ENCODE measurements at regions not wholly inside any gene's neighbourhood (a gene's known extent, or its start where the extent isn't known, plus 50 kb on each side); places are given as distances from the start of the nearest gene placed in this dataset.

GRCh38 chr22:47552541-47553205 is 790.2 kb downstream of the TBC1D22A start:
- DNase-seq, result no peak

- DNase-seq, result no peak
These were observed 789.6 kb downstream of the TBC1D22A start for GRCh38 chr22:47552024-47552423.

DNA sequence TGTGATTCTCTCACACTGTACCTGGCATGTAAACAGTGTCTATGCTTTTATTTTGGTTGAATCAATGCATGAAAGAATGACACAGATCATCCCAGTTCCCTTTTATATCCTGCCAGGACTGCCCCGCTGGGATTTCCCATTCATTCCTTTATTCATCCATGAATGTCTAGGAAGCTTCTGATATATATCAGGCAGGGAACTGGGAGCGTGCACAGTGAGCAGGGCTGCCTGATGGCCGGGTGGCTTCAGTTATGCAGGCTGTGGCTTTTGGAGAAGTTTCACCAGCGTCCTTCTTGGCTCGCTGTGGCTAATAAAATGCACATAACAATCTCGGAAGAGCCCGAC is 789.0 kb downstream of the TBC1D22A start:
- DNase-seq, result no peak

GRCh38 chr22:47550524-47551430 is 788.3 kb downstream of the TBC1D22A start:
- DNase-seq, result no peak

DNA sequence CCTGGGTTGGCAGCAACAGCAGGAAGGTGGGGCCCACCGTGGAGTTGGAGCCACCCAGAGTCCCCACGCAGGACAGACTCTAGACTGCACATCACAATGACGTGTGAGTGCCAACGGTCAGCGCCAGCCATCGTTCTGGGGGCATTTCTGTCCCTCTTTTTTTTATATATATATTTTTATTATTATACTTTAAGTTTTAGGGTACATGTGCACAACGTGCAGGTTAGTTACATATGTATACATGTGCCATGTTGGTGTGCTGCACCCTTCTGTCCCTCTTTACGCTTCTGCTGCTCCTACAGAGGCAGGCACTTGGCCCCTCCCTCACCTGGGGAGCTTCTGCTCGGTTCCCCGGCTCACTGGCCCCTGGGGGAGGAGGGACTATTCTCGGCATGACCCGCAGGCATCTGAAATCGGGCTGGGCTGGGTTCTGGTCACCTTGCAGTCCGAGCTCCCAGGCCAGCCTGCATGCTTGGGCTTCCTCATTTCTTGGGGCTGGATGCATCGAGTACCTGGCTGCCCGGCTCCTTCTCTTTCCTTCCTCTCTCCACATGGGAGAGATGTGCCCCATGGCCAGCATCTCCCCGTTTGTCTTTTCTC is 787.4 kb downstream of the TBC1D22A start:
- no peak for DNase-seq

GRCh38 chr22:47548953-47549740 is 786.7 kb downstream of the TBC1D22A start:
- peak in 1 of 2 experiments; percentile 1 for DNase-seq

DNA sequence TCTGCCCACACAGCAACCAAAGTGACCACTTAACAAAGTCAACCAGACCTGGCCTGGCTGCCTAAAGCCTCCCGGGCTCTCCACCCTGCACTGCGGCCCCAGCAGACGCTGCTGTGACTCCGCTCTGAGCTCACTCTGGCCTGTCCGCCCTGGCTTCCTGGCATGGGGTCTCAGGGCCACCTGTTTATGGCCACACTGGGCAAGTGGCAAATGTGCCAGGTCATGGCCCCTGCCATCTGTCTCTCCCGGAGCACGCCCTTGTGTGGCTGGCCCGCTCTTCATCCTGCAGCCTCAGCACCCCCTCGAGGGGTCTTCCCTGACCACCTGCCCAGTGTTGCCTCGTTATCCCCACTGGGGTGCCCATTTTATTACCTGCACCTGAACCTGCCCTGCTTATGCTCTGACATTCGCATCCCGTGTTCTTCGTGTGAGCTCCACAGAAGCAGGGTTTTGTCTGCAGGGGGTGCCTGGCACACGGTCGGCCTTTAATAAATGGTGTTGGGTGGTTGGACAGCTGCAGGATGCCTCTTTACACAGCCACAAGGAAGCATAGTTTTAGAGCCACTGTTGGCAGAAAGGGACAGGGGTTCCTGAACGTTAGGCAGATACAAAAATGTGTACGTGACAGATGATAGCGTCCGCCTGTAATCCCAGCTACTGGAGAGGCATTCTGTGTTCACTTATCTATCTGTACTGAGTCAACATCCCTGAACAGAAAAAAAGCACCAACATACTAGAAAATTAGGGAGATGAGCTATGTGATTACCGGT is 785.6 kb downstream of the TBC1D22A start:
- DNase-seq, result no peak

GRCh38 chr22:47547239-47547661 is 784.8 kb downstream of the TBC1D22A start:
- DNase-seq, result no peak

DNA sequence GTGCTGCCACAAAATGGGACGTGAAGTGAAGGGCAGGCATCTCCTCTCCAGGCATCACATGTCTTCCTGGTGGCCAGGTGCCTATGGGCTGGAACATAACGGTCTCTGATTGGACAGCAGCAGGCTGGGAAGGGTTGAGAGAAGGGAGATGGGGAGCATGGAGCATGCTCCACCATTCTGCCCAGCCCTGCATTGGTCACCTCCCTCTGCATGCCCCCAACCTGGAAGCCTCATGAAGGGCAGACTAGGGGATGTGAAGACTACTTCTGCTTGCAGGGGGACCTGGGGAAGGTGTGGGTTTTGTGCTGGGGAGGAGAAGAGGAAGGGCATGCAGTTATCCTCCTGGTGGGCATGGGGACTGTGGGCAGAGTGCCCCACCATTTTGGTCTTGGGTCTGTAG is 782.2 kb downstream of the TBC1D22A start:
- no peak for DNase-seq

- DNase-seq, result no peak
These were observed 781.0 kb downstream of the TBC1D22A start for GRCh38 chr22:47543447-47543846.

GRCh38 chr22:47540011-47540410 is 777.6 kb downstream of the TBC1D22A start:
- DNase-seq, result no peak

GRCh38 chr22:47539374-47539773 is 776.9 kb downstream of the TBC1D22A start:
- DNase-seq, result no peak

DNA sequence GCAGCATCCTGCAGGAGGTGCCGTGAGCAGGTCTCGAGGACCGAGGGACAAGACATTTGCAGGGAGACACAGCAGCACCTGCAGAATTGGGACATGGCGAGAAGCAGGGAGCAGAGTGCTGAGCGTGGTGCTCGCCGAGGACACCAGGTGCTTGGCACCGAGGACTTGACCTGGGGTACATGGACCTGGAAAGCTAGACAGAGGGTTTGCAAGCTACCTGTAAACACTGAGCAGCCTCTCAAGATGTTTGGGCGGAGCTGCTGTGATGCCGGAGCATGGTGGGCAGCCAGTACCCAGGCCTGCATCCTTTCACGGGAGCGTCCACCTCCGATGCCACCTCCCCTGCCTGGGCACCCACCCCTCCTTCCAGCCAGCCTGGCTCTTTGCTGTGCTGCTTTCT is 773.2 kb downstream of the TBC1D22A start:
- DNase-seq, result no peak

- no peak for DNase-seq
These were observed 772.5 kb downstream of the TBC1D22A start for GRCh38 chr22:47534804-47535410.

DNA sequence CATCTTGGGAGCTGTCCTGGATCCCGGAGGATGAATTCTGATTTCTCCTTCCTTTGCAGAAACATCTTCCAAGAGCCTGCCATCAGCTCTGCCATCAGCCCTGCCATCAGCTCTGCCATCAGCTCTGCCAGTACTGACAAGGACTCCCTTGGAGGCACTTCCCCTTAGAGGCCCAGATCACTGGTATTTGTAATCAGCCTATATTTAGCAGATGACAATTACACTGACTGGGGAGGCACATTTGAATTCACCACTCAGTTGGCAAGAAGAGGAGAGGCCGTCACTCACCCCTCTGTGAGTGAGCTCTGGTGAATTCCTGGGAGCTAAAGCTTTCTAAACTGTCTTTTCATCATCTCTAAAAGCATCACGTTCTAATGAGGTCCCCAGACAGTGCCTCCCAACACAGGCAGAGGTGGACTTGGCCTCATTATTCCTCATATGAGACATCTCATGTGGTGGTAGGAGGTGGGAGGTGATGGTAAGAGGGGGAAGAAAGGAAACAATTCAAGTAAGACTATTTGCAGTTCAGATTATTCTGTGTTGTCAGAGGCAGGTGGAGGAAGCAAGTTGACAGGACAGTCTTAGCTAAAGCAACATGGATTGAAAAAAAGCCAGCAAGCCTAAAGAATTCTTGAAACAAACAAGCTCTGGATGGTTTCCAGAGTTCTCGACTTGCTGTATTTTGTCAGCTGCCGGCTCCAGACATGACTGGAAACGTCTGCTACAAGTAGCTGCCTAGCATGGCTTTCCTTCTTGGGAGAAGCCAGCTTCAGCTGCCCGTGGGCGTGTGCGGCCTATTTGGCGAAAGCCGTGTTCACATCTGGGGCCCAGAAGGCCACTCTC is 771.7 kb downstream of the TBC1D22A start:
- no peak for DNase-seq

DNA sequence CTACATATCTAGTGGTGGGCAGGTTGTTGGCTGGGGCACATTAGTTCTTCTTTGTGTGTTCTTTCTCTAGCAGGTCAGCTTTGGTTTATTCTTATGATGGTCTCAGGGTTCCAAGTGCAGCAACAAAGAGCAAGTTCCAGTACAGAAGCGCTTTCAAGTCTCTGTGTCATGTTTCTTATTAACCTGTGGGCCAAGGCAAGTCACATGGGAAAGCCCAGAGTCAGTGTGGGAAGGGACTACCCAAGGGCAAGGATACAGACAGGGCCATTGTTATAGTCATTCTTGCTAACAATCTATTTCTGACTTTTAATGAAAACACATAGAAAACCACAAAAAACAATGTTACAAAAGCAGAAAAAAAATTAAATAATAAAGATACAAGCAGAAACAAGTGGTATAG is 754.6 kb downstream of the TBC1D22A start:
- no peak for DNase-seq

- DNase-seq, result no peak
These were observed 753.1 kb downstream of the TBC1D22A start for GRCh38 chr22:47515384-47516125.

GRCh38 chr22:47512617-47513016 is 750.2 kb downstream of the TBC1D22A start:
- DNase-seq, result no peak

GRCh38 chr22:47504962-47505361 is 742.5 kb downstream of the TBC1D22A start:
- no peak for DNase-seq

DNA sequence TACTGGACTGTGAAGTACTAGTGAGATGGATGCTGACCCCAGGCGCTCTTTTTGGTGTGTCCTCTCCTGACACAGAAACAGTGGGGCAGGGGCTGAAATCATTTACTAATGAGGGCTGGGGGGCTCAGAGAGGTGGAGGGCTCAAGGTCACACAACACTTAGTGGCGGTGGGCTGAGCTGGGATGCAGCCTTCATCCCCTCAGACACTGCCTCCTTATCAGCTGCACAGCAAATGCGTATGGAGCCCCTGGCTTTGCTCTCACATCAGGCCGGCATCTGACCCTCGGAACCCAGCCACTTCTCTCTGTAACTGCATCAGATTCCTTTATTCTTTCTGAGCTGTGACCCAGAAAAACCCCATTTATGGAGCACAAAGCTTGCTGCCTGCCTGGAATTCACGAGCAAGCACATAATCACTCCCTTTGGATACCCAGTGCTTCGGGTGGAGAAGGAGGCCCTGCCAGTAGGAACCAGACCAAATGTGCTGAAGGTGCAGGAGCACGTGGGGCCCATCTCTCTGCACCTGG is 736.6 kb downstream of the TBC1D22A start:
- no peak for DNase-seq

Data from activated T-cell treated with anti-CD3 and anti-CD28 coated beads, Interleukin-2, amount 50 U/mL, for 48 hours (primary cell).